ENCODE measurements at regions not wholly inside any gene's neighbourhood (a gene's known extent, or its start where the extent isn't known, plus 50 kb on each side); places are given as distances from the start of the nearest gene placed in this dataset.
"Not testable (repeated sequence)": the region's sequence is repeated elsewhere in the genome, so short reads cannot be mapped to it uniquely, and the experiment has no call there.

DNA sequence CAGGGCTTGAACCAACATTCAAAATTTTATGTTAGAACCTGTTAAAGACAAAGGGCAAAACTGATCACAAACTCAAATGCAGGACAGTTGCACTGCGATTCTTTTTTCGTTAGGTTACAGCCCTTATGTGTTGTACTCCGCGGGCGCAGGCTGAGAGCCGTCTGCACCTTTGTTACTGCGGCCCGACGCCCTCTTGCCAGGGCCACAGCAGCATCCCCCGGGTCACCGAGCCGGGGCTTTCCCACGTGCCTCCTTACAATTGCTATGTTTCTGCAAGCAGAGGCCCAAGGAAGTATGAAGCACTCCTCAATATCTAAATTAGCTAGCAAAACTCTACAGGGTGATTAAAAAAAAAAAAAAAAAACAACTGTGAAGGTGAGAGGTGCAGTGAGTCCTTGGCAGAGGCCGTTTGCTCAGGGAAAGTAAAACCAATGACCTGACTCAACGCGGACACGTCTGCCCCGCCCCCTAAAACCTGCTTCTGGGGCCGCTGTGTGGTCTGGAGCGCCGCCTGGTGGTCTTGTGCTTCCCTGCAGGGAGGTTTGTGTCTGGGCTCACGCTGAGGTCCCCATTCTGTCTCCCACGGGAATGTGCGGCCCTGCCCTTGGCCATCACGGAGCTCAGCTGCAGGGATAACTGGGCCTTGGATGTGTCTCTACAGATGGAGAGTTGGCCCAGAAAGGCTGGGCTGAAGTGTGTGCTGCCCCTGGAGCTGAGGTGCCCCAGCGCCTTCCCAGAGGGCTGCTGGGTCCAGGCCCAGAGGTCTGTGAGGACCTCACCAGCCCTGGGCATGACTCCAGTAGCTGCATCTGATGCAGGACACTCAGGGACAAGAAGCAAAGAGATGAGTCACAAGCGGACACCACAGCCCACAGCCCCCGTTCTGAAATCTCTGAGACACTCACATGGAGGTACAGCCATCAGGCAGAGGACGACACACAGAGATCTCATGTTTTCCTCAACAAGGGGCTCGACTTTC lies 418.5 kb downstream of the TMEM121 start:
- peak; percentile 96 for DNase-seq

- no peak for DNase-seq
These were observed 419.5 kb downstream of the TMEM121 start for GRCh38 chr14:105945896-105946295.

- no peak for DNase-seq
These were observed 421.2 kb downstream of the TMEM121 start for GRCh38 chr14:105947599-105947998.

DNA sequence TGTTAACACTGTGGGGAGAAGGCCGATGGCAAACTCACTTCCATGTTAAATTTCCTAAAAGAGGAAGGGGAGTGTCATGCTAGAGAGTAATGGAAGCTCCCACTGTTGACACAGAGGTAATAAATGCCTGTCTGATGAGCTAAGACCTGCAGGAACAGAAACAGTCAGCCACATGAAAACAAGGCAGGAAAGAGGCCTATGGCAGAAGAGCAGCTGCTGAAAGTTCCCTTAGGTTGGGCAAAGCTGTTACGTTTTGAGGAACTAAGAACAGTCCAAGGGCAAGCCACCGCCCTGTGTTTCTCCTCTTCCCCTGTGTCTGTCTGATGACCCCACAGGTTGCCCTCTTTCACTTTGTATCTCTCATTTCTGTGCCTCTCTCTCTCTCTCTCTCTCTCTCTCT lies 422.6 kb downstream of the TMEM121 start:
- DNase-seq: not testable (repeated sequence)

GRCh38 chr14:105950364-105950892 lies 424.0 kb downstream of the TMEM121 start:
- DNase-seq: not testable (repeated sequence)

- no peak for DNase-seq
These were observed 425.0 kb downstream of the TMEM121 start for GRCh38 chr14:105951399-105951798.

DNA sequence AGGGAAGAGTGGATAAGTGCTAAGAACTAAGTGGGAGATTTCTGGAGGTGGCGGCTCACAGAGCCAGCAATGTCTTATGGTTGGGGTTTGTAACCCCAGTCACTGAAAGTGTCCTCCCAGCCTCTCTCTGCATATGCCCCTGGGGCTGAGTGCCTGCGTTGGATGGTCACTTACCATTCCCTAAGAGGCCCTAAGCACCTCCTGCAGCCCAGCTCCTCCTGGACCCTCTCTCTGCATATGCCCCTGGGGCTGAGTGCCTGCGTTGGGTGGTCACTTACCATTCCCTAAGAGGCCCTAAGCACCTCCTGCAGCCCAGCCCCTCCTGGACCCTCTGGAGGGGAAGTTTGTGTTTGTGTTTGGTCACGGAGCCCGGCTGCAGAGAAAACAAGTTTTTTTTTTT lies 425.8 kb downstream of the TMEM121 start:
- DNase-seq: no peak

GRCh38 chr14:105952826-105953225 lies 426.4 kb downstream of the TMEM121 start:
- no peak for DNase-seq

GRCh38 chr14:105961625-105962024 lies 435.2 kb downstream of the TMEM121 start:
- DNase-seq: not testable (repeated sequence)

GRCh38 chr14:105962532-105962931 lies 436.1 kb downstream of the TMEM121 start:
- no peak for DNase-seq

- no peak for DNase-seq
These were observed 441.9 kb downstream of the TMEM121 start for GRCh38 chr14:105968291-105968690.

DNA sequence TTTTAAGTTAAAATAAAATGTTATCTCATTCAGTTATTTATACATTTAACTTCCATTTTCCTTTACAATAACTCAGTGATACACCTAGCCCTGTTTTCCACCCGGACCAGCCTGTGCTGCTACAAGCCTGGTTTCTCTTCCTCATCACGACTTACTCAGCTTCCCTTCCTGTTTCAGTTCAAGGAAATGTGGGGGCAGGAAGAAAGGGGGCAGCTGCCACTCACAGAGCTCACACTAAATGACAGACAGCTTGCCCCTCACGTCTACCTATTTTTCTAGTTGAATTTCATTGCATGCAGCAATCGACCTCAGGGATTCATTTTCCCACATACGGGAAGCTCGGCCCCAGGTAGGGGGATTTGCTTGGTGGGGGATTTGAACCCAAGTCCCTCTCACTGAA lies 442.6 kb downstream of the TMEM121 start:
- not testable (repeated sequence) for DNase-seq

GRCh38 chr14:105970821-105971220 lies 444.4 kb downstream of the TMEM121 start:
- DNase-seq: not testable (repeated sequence)

DNA sequence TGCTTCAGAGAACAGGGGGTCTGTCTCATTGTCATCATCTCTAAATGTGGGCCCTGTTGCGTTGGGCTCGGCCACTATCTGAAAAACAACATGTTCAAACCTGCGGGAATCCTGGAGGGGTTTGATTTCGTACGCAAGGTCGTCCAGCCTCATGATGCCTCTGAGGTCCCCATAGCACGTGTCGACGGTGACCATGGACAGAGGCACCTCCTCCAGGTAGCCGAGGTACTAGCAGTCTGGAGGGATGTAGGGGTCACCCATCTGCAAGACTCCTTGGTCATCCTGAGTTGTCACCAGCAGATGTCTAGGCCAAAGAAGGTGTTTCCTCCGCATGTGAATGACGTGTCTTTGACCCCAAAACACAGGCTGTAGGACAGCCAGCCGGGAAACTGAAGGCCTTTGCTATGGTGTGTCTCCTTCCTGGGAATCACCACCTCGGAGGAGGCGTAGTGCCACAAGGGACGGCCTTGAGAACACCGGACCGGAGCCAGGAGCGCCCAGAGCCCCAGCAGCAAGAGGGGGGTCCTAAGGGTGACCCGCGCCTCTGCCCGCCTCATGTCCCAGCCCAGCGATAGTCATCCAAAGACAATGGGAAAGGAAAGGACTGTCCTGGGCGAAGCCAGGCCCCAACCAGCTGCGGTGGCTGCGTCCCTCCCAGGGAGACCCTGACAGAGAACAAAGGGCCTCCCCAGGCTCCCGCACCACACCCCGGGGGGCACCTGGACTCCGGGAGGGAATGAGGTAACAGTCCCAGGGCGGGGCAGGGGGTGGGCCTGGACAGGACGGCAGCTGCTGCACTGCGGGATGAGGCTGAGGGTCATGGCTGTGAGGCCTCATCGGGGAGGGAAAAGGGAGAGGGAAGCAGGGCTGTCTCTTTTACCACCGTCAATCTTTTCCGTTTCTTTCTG lies 445.5 kb downstream of the TMEM121 start:
- DNase-seq: no peak

- DNase-seq: peak; percentile 82
These were observed 448.5 kb downstream of the TMEM121 start for GRCh38 chr14:105974902-105975301.

DNA sequence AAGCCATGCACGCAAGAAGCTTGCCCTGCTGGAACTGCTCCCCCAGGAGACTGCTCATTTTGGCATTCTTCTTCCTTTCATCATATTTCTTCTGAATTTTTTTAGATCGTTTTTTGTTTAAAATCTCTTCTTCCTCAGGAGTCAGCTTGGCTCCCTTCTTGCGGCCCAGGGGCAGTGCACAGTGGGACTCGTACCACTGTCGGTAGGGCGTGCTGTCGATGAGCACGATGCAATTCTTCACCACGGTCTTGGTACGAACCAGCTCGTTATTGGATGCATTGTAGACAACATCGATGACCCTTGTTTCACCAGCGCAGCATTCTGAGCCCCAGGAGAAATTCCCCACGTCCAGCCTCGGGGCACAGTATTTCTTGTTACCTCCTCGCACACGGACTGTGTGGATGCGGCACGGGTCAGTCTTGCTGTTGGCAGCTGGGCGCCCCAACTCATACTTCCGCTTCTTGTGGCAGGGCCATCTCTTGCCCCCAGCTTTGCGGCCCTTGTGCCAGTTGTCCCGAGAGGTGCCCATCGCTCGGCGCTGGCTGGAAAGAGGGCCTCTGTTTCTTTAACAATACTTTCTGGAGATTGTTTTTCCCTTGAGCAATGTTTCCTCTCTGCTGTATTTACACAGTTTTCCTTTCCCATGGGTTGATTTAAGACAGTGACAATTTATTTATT lies 452.4 kb downstream of the TMEM121 start:
- no peak for DNase-seq

DNA sequence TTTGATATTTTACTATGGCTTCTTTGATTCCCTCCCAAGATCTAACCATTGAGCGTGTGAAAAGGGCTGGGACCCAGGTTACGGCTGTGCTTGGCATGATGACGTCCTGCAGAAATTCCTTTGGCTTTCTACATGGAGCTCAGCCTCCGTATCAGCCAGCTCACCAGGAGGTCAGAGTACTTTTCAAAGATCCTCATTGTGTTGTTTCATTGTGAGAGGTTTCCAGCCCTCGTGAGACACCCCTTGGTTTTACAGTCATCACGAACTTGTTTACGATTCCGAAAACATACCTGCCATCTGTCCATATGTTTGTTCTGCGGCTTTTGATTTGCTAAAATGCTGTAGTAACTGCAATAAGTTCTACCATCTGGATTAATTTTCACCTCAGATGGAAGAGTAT lies 453.1 kb downstream of the TMEM121 start:
- DNase-seq: no peak

GRCh38 chr14:105980224-105980623 lies 453.8 kb downstream of the TMEM121 start:
- DNase-seq: no peak

DNA sequence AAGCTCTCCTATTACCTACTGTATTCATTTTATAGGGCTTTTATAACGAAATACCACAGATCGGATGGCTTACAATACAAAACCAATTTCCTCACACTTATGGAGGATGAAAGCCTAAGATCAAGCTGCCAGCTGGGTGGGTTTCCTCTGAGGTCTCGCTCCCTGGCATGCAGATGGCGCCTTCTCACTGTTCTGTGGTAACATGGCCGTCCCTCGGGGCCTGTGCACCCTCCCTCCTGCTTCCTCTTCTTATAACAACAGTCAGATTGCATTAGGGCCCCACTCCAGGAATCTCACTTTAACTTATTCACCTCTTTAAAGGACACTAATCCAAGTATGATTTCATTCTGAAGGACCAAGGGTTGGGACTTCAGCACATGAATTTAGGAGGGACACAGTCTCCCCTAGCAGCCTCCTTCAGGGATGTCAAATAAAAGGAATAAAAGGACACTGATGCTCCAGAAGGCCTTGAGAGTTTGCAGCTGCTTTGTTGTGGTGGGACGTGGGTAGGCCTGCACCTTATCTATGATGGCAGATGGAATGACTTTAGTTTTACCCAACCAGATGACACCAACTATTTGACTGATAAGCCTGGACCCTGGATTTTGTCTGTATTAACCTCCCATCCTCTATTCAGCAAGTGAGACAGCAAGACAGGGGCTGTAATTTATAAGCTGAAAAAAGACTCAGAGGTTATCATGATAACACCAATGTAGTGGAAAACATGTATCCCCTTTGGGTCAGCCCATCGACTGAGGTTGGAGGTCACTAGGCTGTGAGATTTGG lies 455.3 kb downstream of the TMEM121 start:
- not testable (repeated sequence) for DNase-seq

DNA sequence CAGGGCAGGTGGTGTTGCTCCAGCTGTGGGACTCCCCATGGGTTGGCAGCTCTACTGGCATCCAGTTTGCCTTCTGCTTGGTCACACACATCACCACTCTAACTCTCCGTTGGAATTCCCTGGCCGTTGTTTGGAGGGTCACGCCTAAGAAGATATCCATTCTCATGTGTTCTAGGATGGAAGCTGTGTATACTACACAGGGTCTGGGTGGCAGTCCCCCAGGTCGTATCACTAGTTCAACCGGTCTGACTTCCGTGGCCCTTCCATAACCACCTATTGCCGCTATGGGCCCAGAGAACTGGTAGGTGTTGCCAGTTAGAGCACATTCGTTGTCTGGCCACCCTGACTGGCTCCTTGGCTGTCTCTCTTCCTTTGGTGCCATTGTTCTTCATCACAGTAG lies 456.3 kb downstream of the TMEM121 start:
- DNase-seq: no peak

DNA sequence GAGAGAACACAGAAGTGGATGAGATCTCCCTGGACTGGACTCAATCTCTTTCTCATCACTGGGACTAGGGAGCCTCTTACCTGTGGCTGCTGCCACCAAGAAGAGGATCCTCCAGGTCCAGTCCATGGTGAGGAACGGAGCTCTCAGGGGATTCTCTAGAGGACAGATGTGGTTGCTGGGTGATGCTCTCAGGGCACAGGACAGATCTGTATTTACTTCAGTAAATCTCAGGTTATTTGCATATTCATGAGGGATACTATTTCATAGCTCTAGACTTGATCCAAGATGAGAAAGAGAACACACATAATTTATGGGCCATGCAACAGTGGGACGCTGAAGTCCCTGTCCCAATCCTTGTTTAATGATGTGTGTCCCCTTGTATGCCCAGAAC lies 460.5 kb downstream of the TMEM121 start:
- DNase-seq: no peak

GRCh38 chr14:105987563-105987962 lies 461.2 kb downstream of the TMEM121 start:
- no peak for DNase-seq

Data from activated CD8-positive, alpha-beta memory T cell treated with anti-CD3 and anti-CD28 coated beads, Interleukin-2, amount 50 U/mL, for 48 hours (primary cell).